Gastroesophageal sphincter (tissue), 4 donors: ENCODE measurements at regions not wholly inside any gene's neighbourhood (a gene's known extent, or its start where the extent isn't known, plus 50 kb on each side); places are given as distances from the start of the nearest gene placed in this dataset.

Experiments
- ATAC-seq: fragments of 150-250 bp; one replicate; pipeline ENCODE4 v1.9.1; 2016; ENCODE audit warnings: mild to moderate bottlenecking, moderate library complexity
- H3K27ac ChIP-seq, 4 donors: fragments of 200-600 bp; sonication (generic) in 3 of 4; 1 replicate in 3 of 4; 2 replicates in 1 of 4; pipeline ENCODE4 v1.5.1; 2016 to 2019
- H3K27me3 ChIP-seq: fragments of 200-600 bp; sonication (generic); one replicate; pipeline ENCODE4 v1.5.1; 2019
- H3K36me3 ChIP-seq, 2 donors: fragments of 200-600 bp; sonication (generic); one replicate each; pipeline ENCODE4 v1.5.1; 2019; ENCODE audit warnings: control low read depth in 1 of 2
- H3K4me1 ChIP-seq, 3 donors: fragments of 200-600 bp; sonication (generic); 1 replicate in 2 of 3; 2 replicates in 1 of 3; pipeline ENCODE4 v1.5.1; 2016 to 2019; ENCODE audit warnings: control low read depth in 2 of 3
- H3K4me3 ChIP-seq, 2 donors: fragments of 200-600 bp; sonication (generic); one replicate each; pipeline ENCODE4 v1.5.1; 2019; ENCODE audit warnings: mild to moderate bottlenecking in 1 of 2, moderate library complexity in 1 of 2
- H3K9me3 ChIP-seq, 3 donors: fragments of 200-600 bp; sonication (generic); one replicate each; pipeline ENCODE4 v1.5.1; 2017 to 2019; ENCODE audit warnings: control low read depth in 2 of 3
- CTCF ChIP-seq, 4 experiments: fragments of 200-600 bp in 2 of 4; fragments of 450-650 bp in 2 of 4; sonication (generic) in 1 of 4; IDR thresholded peaks; one replicate each; pipeline ENCODE4 v1.5.1; 2017 to 2019; ENCODE audit warnings: antibody characterized with exemption in 4 of 4, mild to moderate bottlenecking in 2 of 4, moderate library complexity in 2 of 4
- EP300 ChIP-seq: sonication (generic); formaldehyde crosslinking; IDR thresholded peaks from one replicate; pipeline ENCODE4 v1.6.1; 2017; ENCODE audit warnings: antibody characterized with exemption, mild to moderate bottlenecking
- POLR2A ChIP-seq, 2 donors: fragments of 450-650 bp; IDR thresholded peaks; one replicate each; pipeline ENCODE4 v1.6.1; 2017; ENCODE audit warnings: antibody characterized with exemption in 2 of 2, mild to moderate bottlenecking in 2 of 2, moderate library complexity in 1 of 2
- POLR2AphosphoS5 ChIP-seq: sonication (generic); formaldehyde crosslinking; IDR thresholded peaks from one replicate; pipeline ENCODE4 v1.6.1; 2017; ENCODE audit warnings: antibody characterized with exemption
- WGBS, 2 donors: methylation state at CpG; one replicate each; pipeline ENCODE4 v1.1.5; 2018; ENCODE audit warnings: low coverage in 1 of 2; 5-methylcytosine and 5-hydroxymethylcytosine counted together

- H3K27me3 ChIP-seq: peaks cover 14% of the 10 kb centered on the region
- no peak overlapping the region for H3K4me3 ChIP-seq
- no peak for ATAC-seq
- no peaks in the 10 kb centered on the region for H3K4me1 ChIP-seq
- no peaks in the 10 kb centered on the region for H3K36me3 ChIP-seq
- no peak for TF ChIP-seq CTCF (IDR thresholded peaks at IDR 0.05)
- no peak for TF ChIP-seq POLR2A (IDR thresholded peaks at IDR 0.05)
- TF ChIP-seq POLR2AphosphoS5: no peak
- no peak for TF ChIP-seq EP300
- WGBS, 2 donors: 75 to 81% methylated on average over 3 to 8 of the region's 9 CpGs
- H3K27ac ChIP-seq: no peak overlapping the region
- no peaks in the 10 kb centered on the region for H3K9me3 ChIP-seq
Observed at GRCh38 chr20:60869625-60870024, 382.4 kb upstream of the CDH4 start.

DNA sequence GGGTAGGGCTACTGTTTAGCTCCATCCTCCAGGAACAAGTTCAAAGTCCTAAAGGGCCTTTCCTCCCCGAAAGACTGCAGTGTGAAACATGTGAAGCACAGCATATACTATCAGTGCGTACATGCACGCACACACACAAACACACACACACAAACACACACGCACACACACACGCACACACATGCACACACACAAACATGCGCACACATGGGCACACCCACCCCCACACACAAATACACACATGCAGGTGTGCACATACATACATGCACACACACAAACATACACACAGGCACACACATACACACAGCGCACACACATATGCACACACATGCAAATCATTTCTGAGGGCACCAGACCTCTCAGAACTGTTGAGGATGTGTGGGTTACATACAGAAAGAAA is 382.0 kb upstream of the CDH4 start:
- Histone ChIP-seq H3K27ac (no peak overlapping the region), H3K4me1 (no peaks in the 10 kb centered on the region), H3K9me3 (no peaks in the 10 kb centered on the region), H3K4me3 (no peak overlapping the region), H3K27me3 (peaks cover 14% of the 10 kb centered on the region), H3K36me3 (no peaks in the 10 kb centered on the region)
- no peak for TF ChIP-seq CTCF (IDR thresholded peaks at IDR 0.05)
- no peak for TF ChIP-seq EP300
- no peak for TF ChIP-seq POLR2A (IDR thresholded peaks at IDR 0.05)
- no peak for TF ChIP-seq POLR2AphosphoS5
- 86 to 93% methylated on average over 1 to 7 of the region's 7 CpGs for WGBS, 2 donors
- no peak for ATAC-seq

DNA sequence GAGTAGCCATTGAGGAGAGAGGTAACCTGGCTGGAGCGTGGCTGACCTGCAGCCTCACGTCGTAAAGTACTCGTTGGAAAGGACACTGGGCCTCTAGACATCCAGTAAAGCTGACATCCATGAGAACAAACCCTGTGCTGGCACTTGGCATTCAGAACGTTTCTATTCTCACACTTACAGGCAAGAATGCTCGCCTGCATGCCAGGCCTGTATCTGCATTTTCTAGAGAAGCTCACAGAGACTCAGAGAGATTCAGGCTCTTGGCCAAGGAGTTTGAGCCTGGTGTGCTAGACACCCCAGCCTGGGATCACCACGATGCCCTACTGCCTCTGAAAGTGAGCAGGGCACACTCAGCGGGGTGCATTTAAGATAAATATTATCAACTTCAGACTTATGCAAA is 379.8 kb upstream of the CDH4 start:
- Histone ChIP-seq H3K9me3 (no peaks in the 10 kb centered on the region), H3K27ac (no peak overlapping the region), H3K4me1 (no peaks in the 10 kb centered on the region), H3K36me3 (no peaks in the 10 kb centered on the region), H3K4me3 (no peak overlapping the region), H3K27me3 (peaks cover 14% of the 10 kb centered on the region)
- WGBS, 2 donors: 70% methylated on average over 7 of the region's 8 CpGs; no CpG with 5 or more reads in 1 of the 2 donors
- ATAC-seq: no peak
- TF ChIP-seq POLR2A (IDR thresholded peaks at IDR 0.05): no peak
- TF ChIP-seq CTCF (IDR thresholded peaks at IDR 0.05): no peak
- TF ChIP-seq POLR2AphosphoS5: no peak
- no peak for TF ChIP-seq EP300

- no peak overlapping the region for H3K27ac ChIP-seq
- 74 to 75% methylated on average over 6 to 7 of the region's 14 CpGs for WGBS, 2 donors
- no peak for ATAC-seq
- H3K9me3 ChIP-seq: no peaks in the 10 kb centered on the region
- TF ChIP-seq EP300 (no peak), CTCF (IDR thresholded peaks at IDR 0.05) (no peak), POLR2AphosphoS5 (no peak), POLR2A (IDR thresholded peaks at IDR 0.05) (no peak)
- no peak overlapping the region for H3K4me3 ChIP-seq
- H3K27me3 ChIP-seq: no peaks in the 10 kb centered on the region
- H3K4me1 ChIP-seq: no peaks in the 10 kb centered on the region
- H3K36me3 ChIP-seq: no peaks in the 10 kb centered on the region
Observed at GRCh38 chr20:60877071-60877857, 374.8 kb upstream of the CDH4 start.

DNA sequence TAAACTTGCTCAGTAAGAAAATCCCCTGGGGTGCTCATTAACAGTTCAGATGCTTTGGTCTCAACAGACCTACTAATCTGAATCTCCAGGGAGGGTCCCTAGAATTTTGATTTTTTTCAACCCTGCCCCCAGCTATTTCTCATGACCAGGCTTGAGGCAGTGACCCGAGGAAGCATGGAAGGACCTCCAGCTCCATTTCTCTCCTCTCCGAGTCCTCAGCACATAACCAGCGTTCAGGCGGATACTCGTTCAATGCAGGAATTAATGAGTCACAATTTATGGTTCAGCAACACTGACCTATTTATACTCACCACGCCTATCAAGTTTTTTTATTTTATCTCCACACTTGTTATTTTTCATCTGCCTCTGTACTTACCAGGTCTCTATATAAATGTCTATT is 369.2 kb upstream of the CDH4 start:
- Histone ChIP-seq H3K27me3 (peaks cover 7% of the 10 kb centered on the region), H3K36me3 (no peaks in the 10 kb centered on the region), H3K4me1 (no peaks in the 10 kb centered on the region), H3K4me3 (no peak overlapping the region), H3K27ac (no peak overlapping the region), H3K9me3 (no peaks in the 10 kb centered on the region)
- 81 to 82% methylated on average over 6 of the region's 6 CpGs for WGBS, 2 donors
- TF ChIP-seq POLR2A (IDR thresholded peaks at IDR 0.05): no peak
- no peak for ATAC-seq
